Colon (tissue), 2 donors: ENCODE measurements at regions not wholly inside any gene's neighbourhood (a gene's known extent, or its start where the extent isn't known, plus 50 kb on each side); places are given as distances from the start of the nearest gene placed in this dataset.
"Not testable (repeated sequence)": the region's sequence is repeated elsewhere in the genome, so short reads cannot be mapped to it uniquely, and the experiment has no call there.

Source experiments
- FAIRE-seq: peaks from 2 replicates; lab custom pipeline; 2012; peaks lifted over from hg19 to GRCh38; lab: Jason Lieb, UNC
- donor health status: control.
- donor health status: control.

DNA sequence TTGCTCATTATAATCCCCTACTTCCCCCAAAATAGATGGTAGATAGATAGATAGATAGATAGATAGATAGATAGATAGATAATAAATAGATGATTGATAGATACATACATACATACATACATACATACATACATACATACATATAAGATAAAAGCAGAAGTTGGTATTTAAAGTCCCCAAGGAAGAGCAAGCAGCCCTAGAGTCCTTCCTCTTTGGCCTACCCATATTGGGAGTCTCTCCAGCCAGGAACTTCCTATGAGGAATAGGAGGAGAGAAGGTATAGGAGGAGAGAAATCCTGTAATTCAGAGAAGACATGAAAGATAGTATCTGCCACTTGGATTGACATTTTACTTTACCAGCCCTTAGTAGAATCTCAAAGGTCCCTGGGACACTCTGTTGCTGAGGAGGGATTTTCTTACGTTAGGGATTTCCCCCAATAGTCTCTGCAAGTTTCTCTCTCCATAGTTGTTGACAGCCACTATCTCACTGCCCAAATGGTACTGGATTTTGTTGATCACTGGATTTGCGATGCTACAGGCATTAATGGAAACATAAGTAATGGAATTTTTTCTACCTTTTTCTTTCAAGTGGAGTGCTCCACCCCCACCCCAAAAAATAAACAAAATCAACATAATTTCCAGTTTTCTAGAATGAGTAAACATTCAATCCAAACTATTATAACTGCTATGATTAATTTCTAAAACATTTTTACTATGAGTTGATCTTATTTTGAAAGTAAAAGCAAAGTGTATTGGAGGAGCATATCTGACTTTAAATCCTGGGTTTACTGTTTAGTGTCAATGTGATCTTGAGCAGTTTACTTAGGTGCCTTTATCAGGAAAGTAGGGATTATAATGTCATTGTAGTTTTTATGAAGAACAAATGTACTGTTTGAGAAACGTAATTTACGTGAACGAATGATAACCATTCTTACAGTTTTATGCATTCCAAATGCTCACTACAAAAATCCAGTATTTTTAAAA is 93.2 kb upstream of the TNFSF4 start:
- FAIRE-seq: no peak

GRCh38 chr1:173301507-173301906 is 94.4 kb upstream of the TNFSF4 start:
- FAIRE-seq: no peak

GRCh38 chr1:173302366-173302765 is 95.2 kb upstream of the TNFSF4 start:
- no peak for FAIRE-seq

- FAIRE-seq: no peak
Observed at GRCh38 chr1:173302890-173303829, 96.0 kb upstream of the TNFSF4 start.

DNA sequence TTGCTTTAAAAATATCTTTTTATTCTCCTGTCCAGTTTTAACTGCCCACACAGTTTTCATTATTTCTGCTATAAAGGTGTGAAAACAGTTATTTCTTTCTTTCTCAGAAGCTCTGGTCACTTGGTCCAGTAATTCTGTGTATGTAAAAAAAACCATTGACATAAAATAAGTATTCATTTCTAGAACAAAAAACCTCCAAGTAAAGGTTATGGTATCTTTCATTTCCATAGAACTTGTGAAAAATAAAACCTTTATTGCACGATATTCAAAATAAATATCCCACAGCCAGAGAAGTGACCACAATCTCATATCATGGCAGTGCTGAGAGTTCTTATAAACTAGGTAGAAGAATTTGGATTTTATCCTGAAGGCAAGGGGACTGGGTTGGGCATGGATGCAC is 96.9 kb upstream of the TNFSF4 start:
- FAIRE-seq: no peak

- FAIRE-seq: no peak
Observed at GRCh38 chr1:173304529-173305227, 97.5 kb upstream of the TNFSF4 start.

DNA sequence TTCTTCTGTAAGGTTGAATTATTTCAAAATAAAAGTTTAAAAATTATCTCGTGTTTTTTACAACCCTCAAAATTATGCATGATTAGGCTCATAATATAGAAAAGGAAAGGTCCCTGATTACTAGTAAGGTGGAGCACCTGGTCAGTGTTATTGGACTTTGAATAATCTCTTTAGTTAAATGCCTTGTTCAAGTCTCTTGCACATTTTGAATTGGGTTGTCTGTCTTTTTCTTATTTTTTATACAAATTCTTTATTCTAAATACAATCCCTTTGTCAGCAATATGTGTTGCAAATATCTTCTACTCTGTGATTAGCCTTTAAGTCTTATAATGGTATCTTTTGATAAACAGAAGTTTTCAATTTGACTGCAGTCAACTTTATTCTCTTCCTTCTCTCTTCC is 100.7 kb upstream of the TNFSF4 start:
- no peak for FAIRE-seq

DNA sequence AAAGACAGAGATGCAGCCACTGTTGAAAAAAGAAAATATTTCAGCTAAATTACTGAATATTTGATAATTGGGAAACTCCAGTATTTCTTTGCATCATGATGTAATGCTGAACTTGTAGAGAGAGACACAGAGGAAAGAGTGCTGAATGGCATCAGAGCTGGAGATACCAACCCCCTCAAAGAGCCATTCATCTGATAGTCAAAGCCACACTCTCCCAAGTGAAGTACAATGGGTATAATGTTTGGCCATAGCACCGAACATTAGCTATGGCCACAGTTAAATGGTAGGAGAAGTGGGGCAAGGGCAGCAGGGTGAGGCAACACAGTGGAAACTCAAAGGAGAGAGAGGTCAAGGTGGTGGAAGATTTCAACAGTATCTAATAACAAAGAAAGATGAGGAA is 107.5 kb upstream of the TNFSF4 start:
- no peak for FAIRE-seq

- FAIRE-seq: no peak
Observed at GRCh38 chr1:173315296-173315695, 108.2 kb upstream of the TNFSF4 start.

DNA sequence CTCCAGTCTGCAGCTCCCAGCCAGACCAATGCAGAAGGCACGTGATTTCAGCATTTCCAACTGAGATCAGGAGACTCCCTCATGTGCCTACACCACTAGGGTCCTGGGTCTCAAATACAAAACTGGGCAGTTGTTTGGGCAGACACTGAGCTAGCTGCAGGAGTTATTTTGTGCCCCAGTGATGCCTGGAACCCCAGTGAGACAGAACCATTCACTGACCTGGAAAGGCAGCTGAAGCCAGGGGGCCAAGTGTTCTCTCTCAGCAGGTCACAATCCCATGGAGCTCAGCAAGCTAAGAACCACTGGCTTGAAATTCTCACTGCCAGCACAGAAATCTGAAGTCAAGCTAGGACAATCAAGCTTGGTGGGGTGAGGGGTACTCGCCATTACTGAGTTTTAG is 111.7 kb upstream of the TNFSF4 start:
- no peak for FAIRE-seq

DNA sequence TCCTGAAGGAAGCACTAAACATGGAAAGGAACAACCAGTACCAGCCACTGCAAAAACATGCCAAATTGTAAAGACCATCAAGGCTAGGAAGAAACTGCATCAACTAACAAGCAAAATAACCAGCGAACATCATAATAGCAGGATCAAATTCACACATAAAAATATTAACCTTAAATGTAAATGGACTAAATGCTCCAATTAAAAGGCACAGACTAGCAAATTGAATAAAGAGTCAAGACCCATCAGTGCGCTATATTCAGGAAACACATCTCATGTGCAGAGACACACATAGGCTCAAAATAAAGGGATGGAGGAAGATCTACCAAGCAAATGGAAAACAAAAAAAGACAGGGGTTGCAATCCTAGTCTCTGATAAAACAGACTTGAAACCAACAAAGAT is 117.2 kb upstream of the TNFSF4 start:
- not testable (repeated sequence) for FAIRE-seq

DNA sequence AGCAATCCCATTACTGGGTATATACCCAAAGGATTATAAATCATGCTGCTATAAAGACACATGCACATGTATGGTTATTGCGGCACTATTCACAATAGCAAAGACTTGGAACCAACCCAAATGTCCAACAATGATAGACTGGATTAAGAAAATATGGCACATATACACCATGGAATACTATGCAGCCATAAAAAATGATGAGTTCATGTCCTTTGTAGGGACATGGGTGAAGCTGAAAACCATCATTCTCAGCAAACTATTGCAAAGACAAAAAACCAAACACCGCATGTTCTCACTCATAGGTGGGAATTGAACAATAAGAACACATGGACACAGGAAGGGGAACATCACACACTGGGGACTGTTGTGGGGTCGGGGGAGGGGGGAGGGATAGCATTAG is 120.9 kb upstream of the TNFSF4 start:
- not testable (repeated sequence) for FAIRE-seq

DNA sequence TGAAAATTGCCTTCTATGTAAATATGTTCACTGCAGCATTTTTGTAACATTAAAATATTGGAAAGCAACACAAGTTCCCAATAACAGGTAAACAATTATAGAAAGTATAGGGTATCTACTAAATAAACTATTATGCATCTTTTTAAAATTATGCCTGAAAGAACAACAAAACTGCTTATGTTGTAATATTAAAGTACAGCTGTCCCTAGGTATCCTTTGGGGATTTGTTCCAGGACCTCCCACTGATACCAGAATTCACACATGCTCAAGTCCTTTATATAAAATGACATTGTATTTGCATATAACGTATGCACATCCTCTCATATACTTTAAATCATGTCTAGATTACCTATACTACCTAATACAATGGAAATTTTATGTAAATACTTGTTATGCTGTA is 121.8 kb upstream of the TNFSF4 start:
- FAIRE-seq: no peak

DNA sequence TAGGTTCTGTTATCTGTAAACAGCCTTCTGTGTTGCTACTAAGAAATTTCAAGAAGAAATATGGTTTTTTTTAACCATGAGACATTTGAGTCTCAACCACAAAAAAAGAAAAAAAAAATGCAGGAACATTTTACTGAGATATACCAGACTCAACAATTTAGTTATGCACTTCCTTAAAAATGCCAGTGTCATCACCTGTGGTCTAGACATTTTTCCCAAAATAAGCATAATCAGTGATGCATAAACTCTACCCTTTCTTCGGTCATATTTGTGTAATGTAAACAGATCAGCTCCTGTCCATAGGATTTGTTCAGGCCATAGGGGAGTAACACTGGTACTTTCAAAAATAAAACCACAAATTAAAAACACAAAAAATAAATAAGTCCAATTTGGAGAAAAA is 122.6 kb upstream of the TNFSF4 start:
- FAIRE-seq: no peak

- FAIRE-seq: no peak
Observed at GRCh38 chr1:173330149-173330951, 123.2 kb upstream of the TNFSF4 start.

- FAIRE-seq: not testable (repeated sequence)
Observed at GRCh38 chr1:173330952-173331548, 123.9 kb upstream of the TNFSF4 start.

DNA sequence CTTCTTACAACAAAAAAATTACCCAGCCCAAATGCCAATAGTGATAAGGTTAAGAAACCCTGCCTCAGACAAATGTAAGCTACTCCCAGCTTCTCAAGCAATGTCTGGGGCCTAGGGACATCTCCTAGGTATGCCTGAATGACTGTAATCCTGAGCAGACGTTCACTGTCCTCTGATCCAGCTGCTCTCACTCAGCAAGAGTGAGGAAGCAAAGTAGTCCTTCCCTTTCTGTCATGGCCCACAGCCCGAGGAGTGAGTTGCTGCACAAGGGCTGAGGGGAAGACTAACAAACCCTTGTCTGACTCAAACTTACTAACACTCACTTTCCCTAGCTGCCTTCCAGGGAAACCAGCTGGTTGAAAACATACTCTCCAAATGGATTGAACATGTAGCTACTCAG is 124.9 kb upstream of the TNFSF4 start:
- no peak for FAIRE-seq

- FAIRE-seq: no peak
Observed at GRCh38 chr1:173333581-173333980, 126.5 kb upstream of the TNFSF4 start.

- FAIRE-seq: no peak
Observed at GRCh38 chr1:173337126-173337525, 130.0 kb upstream of the TNFSF4 start.

DNA sequence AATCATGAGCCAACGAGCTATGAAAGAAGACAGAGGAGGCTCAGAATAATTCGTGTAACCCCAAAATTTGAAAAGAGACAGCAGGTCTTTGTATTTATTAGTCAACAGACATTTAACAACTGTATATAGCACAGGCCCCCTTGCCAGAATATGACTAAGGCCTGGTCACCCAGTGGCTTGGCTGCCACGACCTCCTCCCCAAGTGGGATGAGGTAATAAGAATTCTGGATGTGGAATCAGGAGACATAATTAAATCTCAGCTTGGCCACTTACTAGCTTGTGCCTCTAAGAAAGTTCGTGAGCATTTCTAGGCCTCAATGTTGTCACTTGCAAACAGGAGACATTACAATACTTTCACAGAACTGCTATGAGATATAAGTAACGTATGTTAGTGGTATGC is 134.2 kb upstream of the TNFSF4 start:
- FAIRE-seq: no peak

GRCh38 chr1:173341971-173342370 is 134.8 kb upstream of the TNFSF4 start:
- no peak for FAIRE-seq
